Hematopoietic multipotent progenitor cell treated with erythropoietin and hydrocortisone succinate and interleukin-3 and kit ligand, for 4 days (in vitro differentiated cells): ENCODE measurements at regions not wholly inside any gene's neighbourhood (a gene's known extent, or its start where the extent isn't known, plus 50 kb on each side); places are given as distances from the start of the nearest gene placed in this dataset.
A peak's percentile ranks its signal among the peaks of the same experiment; 100 is the strongest.

Experiments used
- DNase-seq: peaks from one replicate; pipeline ENCODE4 v3.0.0-alpha.2; 2015

- DNase-seq, result no peak
Measured at GRCh38 chr21:22627911-22628310, 1629.7 kb downstream of the NCAM2 start.

- no peak for DNase-seq
Measured at GRCh38 chr21:22630953-22631465, 1632.8 kb downstream of the NCAM2 start.

GRCh38 chr21:22632176-22632575, 1634.0 kb downstream of the NCAM2 start:
- peak; percentile 15 for DNase-seq

GRCh38 chr21:22649246-22649645, 1651.0 kb downstream of the NCAM2 start:
- no peak for DNase-seq

- DNase-seq, result peak; percentile 56
Measured at GRCh38 chr21:22650226-22650625, 1652.0 kb downstream of the NCAM2 start.

GRCh38 chr21:22657781-22658180, 1659.6 kb downstream of the NCAM2 start:
- DNase-seq, result no peak

- DNase-seq, result no peak
Measured at GRCh38 chr21:22670148-22670547, 1671.9 kb downstream of the NCAM2 start.

GRCh38 chr21:22679207-22679606, 1681.0 kb downstream of the NCAM2 start:
- no peak for DNase-seq

GRCh38 chr21:22691658-22692057, 1693.4 kb downstream of the NCAM2 start:
- DNase-seq, result no peak

- peak; percentile 14 for DNase-seq
Measured at GRCh38 chr21:22703521-22703920, 1705.3 kb downstream of the NCAM2 start.

GRCh38 chr21:22710721-22711120, 1712.5 kb downstream of the NCAM2 start:
- peak; percentile 53 for DNase-seq

- peak; percentile 64 for DNase-seq
Measured at GRCh38 chr21:22711636-22712035, 1713.4 kb downstream of the NCAM2 start.

- DNase-seq, result no peak
Measured at GRCh38 chr21:22725436-22725835, 1727.2 kb downstream of the NCAM2 start.

GRCh38 chr21:22728091-22728490, 1729.9 kb downstream of the NCAM2 start:
- DNase-seq, result peak; percentile 22

- peak; percentile 54 for DNase-seq
Measured at GRCh38 chr21:22743085-22743484, 1744.9 kb downstream of the NCAM2 start.

GRCh38 chr21:22754746-22755145, 1756.5 kb downstream of the NCAM2 start:
- DNase-seq, result no peak

- DNase-seq, result no peak
Measured at GRCh38 chr21:22758478-22758877, 1760.3 kb downstream of the NCAM2 start.

- DNase-seq, result no peak
Measured at GRCh38 chr21:22762463-22762862, 1764.3 kb downstream of the NCAM2 start.

- DNase-seq, result no peak
Measured at GRCh38 chr21:22763442-22763841, 1765.2 kb downstream of the NCAM2 start.

GRCh38 chr21:22764222-22764621, 1766.0 kb downstream of the NCAM2 start:
- DNase-seq, result no peak

- DNase-seq, result peak; percentile 1
Measured at GRCh38 chr21:22791376-22791775, 1793.2 kb downstream of the NCAM2 start.

GRCh38 chr21:22791986-22792560, 1793.9 kb downstream of the NCAM2 start:
- DNase-seq, result peak; percentile 81

GRCh38 chr21:22795091-22795490, 1796.9 kb downstream of the NCAM2 start:
- no peak for DNase-seq

- DNase-seq, result no peak
Measured at GRCh38 chr21:22795644-22796043, 1797.4 kb downstream of the NCAM2 start.

GRCh38 chr21:22796147-22796546, 1797.9 kb downstream of the NCAM2 start:
- no peak for DNase-seq
